GM12878 (cell line): ENCODE measurements at regions not wholly inside any gene's neighbourhood (a gene's known extent, or its start where the extent isn't known, plus 50 kb on each side); places are given as distances from the start of the nearest gene placed in this dataset.

Experiments
- CBFB ChIP-seq: IDR thresholded peaks from 2 replicates; pipeline ENCODE4 v1.6.1; 2016; ENCODE audit warnings: antibody characterized with exemption, low read depth
- CREB1 ChIP-seq: IDR thresholded peaks from 2 replicates; pipeline ENCODE4 v1.6.1; 2012; ENCODE audit warnings: low read depth, mild to moderate bottlenecking, inconsistent platforms
- CREM ChIP-seq: IDR thresholded peaks from 2 replicates; pipeline ENCODE4 v1.6.1; 2014; ENCODE audit warnings: antibody characterized with exemption, low read depth
- EED ChIP-seq: sonication (generic); IDR thresholded peaks from 2 replicates; pipeline ENCODE4 v1.6.1; 2016; ENCODE audit warnings: antibody characterized with exemption, low read depth
- JUND ChIP-seq: IDR thresholded peaks from 2 replicates; pipeline ENCODE4 v1.6.1; 2012; ENCODE audit warnings: low read depth, mild to moderate bottlenecking, low read length, improper control_type of control experiment, moderate library complexity
- SREBF1 ChIP-seq: IDR thresholded peaks from 2 replicates; pipeline ENCODE4 v1.6.1; 2012; ENCODE audit warnings: mild to moderate bottlenecking, low read length
- TF ChIP-seq, protein P1 (sequence below): fragments of 450-650 bp; IDR thresholded peaks from 2 replicates; pipeline ENCODE4 v1.6.1; 2017; ENCODE audit warnings: mild to moderate bottlenecking, low read depth, inconsistent platforms; ENCODE audit not compliant: poor library complexity, severe bottlenecking
- TF ChIP-seq, protein P2 (sequence below): fragments of 450-650 bp; IDR thresholded peaks from 2 replicates; pipeline ENCODE4 v1.6.1; 2017; ENCODE audit warnings: mild to moderate bottlenecking, moderate library complexity
- TF ChIP-seq, protein P3 (sequence below): fragments of 450-650 bp; IDR thresholded peaks from 2 replicates; pipeline ENCODE4 v1.6.1; 2017; ENCODE audit warnings: borderline replicate concordance

DNA sequence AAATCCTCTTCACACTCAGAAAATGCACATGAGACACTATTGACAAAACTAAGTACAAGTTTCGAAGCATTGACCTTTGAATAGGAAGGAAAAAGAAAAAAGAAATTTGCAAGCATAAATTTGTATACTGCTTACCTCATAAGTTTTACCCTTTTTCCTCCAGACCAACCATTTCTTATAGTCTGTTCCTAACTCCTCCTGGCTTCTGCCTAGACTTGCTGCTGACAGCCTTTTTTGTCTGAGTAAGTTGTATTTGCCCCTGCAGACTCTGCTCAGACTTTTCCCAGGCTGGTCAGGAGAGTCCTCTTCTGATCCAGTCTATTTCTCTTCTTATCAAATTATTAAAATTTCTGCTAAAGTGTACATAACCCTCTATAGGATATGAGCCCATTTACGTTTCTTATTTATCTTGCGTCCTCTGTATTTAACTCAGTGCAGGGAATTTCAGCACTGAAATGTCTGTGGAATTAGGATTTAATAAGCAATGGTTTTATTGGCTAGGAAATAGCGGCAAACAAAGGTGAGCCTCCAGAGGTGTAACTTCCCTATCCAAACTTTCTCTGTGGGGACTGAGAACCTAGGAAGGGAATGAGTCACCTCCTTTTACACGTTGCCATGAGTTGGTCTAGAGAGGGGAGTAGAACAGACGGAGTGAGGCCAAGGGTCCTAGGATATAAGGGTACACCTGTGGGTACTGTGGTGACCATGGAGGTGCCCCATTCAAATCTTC, 207.1 kb upstream of the MARCKS start (continued):
- TF ChIP-seq, protein P1, sequence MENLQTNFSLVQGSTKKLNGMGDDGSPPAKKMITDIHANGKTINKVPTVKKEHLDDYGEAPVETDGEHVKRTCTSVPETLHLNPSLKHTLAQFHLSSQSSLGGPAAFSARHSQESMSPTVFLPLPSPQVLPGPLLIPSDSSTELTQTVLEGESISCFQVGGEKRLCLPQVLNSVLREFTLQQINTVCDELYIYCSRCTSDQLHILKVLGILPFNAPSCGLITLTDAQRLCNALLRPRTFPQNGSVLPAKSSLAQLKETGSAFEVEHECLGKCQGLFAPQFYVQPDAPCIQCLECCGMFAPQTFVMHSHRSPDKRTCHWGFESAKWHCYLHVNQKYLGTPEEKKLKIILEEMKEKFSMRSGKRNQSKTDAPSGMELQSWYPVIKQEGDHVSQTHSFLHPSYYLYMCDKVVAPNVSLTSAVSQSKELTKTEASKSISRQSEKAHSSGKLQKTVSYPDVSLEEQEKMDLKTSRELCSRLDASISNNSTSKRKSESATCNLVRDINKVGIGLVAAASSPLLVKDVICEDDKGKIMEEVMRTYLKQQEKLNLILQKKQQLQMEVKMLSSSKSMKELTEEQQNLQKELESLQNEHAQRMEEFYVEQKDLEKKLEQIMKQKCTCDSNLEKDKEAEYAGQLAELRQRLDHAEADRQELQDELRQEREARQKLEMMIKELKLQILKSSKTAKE = no peak
- TF ChIP-seq, protein P2, sequence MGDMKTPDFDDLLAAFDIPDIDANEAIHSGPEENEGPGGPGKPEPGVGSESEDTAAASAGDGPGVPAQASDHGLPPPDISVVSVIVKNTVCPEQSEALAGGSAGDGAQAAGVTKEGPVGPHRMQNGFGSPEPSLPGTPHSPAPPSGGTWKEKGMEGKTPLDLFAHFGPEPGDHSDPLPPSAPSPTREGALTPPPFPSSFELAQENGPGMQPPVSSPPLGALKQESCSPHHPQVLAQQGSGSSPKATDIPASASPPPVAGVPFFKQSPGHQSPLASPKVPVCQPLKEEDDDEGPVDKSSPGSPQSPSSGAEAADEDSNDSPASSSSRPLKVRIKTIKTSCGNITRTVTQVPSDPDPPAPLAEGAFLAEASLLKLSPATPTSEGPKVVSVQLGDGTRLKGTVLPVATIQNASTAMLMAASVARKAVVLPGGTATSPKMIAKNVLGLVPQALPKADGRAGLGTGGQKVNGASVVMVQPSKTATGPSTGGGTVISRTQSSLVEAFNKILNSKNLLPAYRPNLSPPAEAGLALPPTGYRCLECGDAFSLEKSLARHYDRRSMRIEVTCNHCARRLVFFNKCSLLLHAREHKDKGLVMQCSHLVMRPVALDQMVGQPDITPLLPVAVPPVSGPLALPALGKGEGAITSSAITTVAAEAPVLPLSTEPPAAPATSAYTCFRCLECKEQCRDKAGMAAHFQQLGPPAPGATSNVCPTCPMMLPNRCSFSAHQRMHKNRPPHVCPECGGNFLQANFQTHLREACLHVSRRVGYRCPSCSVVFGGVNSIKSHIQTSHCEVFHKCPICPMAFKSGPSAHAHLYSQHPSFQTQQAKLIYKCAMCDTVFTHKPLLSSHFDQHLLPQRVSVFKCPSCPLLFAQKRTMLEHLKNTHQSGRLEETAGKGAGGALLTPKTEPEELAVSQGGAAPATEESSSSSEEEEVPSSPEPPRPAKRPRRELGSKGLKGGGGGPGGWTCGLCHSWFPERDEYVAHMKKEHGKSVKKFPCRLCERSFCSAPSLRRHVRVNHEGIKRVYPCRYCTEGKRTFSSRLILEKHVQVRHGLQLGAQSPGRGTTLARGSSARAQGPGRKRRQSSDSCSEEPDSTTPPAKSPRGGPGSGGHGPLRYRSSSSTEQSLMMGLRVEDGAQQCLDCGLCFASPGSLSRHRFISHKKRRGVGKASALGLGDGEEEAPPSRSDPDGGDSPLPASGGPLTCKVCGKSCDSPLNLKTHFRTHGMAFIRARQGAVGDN = 0 out of 2 replicates have a peak, but pooled peaks have one; percentile 37
- TF ChIP-seq CBFB = no peak
- TF ChIP-seq, protein P3, sequence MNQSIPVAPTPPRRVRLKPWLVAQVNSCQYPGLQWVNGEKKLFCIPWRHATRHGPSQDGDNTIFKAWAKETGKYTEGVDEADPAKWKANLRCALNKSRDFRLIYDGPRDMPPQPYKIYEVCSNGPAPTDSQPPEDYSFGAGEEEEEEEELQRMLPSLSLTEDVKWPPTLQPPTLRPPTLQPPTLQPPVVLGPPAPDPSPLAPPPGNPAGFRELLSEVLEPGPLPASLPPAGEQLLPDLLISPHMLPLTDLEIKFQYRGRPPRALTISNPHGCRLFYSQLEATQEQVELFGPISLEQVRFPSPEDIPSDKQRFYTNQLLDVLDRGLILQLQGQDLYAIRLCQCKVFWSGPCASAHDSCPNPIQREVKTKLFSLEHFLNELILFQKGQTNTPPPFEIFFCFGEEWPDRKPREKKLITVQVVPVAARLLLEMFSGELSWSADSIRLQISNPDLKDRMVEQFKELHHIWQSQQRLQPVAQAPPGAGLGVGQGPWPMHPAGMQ = no peak
- TF ChIP-seq CREM = no peak
- TF ChIP-seq CREB1 = no peak
- TF ChIP-seq JUND = no peak
- TF ChIP-seq SREBF1 = no peak
- TF ChIP-seq EED = 0 out of 2 replicates have a peak, but pooled peaks have one; percentile 12
- TF ChIP-seq, all 136 proteins: peak for 5
